ENCODE measurements at regions not wholly inside any gene's neighbourhood (a gene's known extent, or its start where the extent isn't known, plus 50 kb on each side); places are given as distances from the start of the nearest gene placed in this dataset.

DNA sequence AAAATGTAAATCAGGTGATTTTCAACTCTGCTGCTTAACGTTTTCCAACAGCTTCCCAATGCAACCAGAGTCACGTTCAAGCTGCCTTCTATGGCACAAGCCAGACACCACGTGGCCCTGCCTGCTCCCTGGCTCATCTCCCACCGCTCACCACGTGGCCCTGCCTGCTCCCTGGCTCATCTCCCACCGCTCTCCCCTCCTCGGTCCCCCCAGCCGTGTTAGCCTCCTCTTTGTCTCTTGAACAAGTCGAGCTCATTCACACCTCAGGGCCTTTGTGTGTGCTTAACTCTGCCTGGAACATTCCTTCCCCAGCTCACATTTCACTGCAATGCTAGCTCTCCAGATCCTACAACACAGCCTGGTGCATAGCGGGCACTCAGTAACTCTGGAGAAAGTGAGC lies 307.6 kb downstream of the CTTN start:
- H3K4me3 ChIP-seq (ENCODE audit: low read length) = no peak overlapping the region
- DNase-seq (ENCODE audit: low read depth) = no peak
- TF ChIP-seq, protein P1, sequence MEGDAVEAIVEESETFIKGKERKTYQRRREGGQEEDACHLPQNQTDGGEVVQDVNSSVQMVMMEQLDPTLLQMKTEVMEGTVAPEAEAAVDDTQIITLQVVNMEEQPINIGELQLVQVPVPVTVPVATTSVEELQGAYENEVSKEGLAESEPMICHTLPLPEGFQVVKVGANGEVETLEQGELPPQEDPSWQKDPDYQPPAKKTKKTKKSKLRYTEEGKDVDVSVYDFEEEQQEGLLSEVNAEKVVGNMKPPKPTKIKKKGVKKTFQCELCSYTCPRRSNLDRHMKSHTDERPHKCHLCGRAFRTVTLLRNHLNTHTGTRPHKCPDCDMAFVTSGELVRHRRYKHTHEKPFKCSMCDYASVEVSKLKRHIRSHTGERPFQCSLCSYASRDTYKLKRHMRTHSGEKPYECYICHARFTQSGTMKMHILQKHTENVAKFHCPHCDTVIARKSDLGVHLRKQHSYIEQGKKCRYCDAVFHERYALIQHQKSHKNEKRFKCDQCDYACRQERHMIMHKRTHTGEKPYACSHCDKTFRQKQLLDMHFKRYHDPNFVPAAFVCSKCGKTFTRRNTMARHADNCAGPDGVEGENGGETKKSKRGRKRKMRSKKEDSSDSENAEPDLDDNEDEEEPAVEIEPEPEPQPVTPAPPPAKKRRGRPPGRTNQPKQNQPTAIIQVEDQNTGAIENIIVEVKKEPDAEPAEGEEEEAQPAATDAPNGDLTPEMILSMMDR (conservative IDR thresholded peaks at IDR 0.05; ENCODE audit: low read length) = no peak

DNA sequence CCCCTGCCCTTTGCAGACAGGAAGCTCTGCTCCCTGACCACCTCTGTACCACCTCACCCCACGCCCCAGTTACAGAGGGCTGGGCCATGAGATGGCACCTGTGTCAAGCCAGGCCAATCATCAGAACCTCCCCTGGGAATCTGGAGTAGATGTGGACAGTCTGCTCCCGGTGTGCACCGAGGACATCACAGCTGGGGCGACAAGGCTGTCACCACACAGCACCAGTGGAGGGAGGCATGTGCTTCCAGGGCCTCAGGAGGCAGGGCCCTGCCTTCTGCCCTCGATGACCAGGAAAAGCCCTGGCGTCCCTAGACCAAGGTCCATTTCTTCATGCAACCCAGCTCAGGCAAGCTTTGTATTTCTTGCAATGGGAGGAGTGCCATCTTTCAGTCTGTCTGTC lies 309.5 kb downstream of the CTTN start:
- no peak for DNase-seq (ENCODE audit: low read depth)
- H3K4me3 ChIP-seq (ENCODE audit: low read length) = no peak overlapping the region
- TF ChIP-seq, protein P1 (conservative IDR thresholded peaks at IDR 0.05; ENCODE audit: low read length) = no peak

DNA sequence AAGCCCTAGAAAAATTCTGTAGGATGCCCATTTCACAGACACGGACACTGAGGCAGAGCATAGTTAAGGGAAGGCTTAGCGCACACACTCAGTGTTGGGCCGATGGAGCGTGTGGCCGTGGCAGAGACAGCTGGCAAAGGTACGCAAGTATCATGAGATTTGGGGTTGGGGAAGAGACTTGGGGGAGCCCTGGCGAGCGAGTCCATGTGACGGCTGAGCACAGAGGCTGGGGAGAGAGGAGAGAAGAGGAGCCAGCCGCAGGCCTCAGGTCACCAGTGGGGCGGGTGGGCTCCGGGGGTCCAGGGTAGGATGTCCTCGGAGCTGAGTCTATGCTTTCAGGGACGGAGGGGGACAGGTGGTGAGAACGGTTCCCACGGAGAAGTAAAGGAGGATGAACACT lies 311.3 kb downstream of the CTTN start:
- TF ChIP-seq, protein P1 (conservative IDR thresholded peaks at IDR 0.05; ENCODE audit: low read length) = no peak
- H3K4me3 ChIP-seq (ENCODE audit: low read length) = no peak overlapping the region
- DNase-seq (ENCODE audit: low read depth) = no peak

DNA sequence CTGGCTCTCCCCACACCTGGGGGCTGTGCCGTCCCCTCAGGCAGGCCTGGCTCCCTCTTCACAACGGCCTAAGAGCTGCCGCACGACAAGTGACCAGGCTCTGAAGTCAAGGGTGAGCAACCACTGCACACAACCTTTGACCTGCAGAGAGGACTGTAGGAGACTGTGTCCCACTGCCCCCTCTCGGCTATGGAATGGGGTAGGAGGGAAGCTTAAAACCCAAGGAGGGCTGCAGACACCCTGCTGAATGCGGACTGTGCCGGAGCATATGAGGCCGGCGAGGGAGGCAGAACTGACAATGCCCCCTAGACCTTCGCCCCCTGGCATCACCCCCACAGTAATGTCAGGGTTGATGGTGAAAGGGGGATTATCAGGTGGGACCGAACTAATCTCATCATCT lies 311.9 kb downstream of the CTTN start:
- no peak overlapping the region for H3K4me3 ChIP-seq (ENCODE audit: low read length)
- DNase-seq (ENCODE audit: low read depth) = no peak
- TF ChIP-seq, protein P1 (conservative IDR thresholded peaks at IDR 0.05; ENCODE audit: low read length) = no peak

DNA sequence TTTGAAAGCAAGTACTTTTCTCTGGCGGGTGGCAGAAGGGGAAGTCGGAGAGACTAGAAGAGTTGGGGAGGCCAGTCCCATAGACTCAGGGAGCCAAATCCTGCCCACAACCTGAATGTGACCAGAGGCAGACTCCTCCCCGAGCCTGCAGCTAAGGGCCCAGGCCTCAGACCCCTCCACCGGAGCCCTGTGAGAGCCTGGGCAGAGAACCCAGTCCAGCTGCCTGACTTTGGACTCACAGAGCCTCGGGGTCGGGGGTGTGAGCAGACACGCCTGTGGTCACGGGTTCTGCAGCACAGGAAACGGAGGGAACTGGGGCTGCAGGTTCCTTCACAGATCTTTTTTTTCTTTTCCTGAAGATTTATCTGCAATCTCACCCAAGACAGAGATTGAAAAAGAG lies 312.3 kb downstream of the CTTN start:
- H3K4me3 ChIP-seq (ENCODE audit: low read length) = no peak overlapping the region
- TF ChIP-seq, protein P1 (conservative IDR thresholded peaks at IDR 0.05; ENCODE audit: low read length) = no peak
- DNase-seq (ENCODE audit: low read depth) = no peak

DNA sequence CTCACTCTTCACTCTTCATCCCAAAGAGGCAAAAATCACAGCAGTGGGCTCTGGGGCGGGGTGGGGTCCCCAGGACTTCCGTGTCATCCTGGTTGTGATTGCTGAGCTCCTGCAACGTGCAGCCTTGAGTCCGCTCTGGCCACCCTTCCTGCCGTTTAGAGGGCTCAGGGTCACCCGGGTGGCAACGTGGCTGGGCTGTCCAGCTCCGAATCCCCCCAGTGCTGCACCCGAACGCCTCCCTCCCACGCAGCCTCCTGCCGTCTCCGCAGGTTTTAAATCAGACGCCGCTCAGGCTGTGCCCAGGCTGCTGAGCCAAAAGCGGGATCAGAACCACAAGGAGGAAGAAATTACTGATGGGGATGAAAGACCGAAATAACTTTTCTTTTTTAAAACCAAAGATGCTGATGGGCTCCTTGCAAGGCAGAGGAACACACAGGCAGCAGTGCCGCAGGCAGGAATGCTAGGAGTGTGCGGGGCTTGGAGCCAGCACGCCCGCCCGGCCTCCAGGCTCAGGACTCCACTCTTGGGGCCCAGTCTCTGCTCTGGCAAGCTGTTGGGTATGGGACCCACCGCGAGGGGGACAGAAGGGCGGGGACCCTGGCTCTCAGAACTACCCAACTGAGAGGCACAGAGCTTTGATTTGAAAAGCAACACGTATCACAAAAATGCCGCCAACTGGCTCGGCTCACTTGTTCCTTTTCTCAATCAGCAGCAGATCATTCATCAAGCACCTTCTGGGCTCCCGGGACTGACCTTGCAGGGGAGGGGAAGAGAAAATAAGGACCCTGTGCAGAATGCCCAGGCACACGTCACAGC lies 313.0 kb downstream of the CTTN start:
- no peak for DNase-seq (ENCODE audit: low read depth)
- TF ChIP-seq, protein P1 (conservative IDR thresholded peaks at IDR 0.05; ENCODE audit: low read length) = no peak

DNA sequence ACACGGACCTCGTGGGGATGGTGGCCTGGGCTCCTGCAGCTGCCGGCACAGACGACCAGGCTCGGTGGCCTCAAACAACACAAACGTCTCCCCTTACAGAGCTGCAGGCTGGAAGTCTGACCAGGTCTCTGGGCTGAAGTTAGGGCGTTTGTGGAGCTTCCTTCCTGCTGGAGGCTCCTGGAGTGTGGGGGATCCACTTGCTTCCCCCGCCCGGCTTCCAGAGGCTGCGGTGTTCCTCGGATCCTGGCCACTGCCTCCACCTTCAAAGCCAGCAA lies 313.5 kb downstream of the CTTN start:
- no peak for DNase-seq (ENCODE audit: low read depth)
- no peak overlapping the region for H3K4me3 ChIP-seq (ENCODE audit: low read length)
- TF ChIP-seq, protein P1 (conservative IDR thresholded peaks at IDR 0.05; ENCODE audit: low read length) = no peak

More for the DNA sequence above, 313.0 kb downstream of the CTTN start:
- no peak overlapping the region for H3K4me3 ChIP-seq (ENCODE audit: low read length)
